ENCODE measurements at regions not wholly inside any gene's neighbourhood (a gene's known extent, or its start where the extent isn't known, plus 50 kb on each side); places are given as distances from the start of the nearest gene placed in this dataset.

DNA sequence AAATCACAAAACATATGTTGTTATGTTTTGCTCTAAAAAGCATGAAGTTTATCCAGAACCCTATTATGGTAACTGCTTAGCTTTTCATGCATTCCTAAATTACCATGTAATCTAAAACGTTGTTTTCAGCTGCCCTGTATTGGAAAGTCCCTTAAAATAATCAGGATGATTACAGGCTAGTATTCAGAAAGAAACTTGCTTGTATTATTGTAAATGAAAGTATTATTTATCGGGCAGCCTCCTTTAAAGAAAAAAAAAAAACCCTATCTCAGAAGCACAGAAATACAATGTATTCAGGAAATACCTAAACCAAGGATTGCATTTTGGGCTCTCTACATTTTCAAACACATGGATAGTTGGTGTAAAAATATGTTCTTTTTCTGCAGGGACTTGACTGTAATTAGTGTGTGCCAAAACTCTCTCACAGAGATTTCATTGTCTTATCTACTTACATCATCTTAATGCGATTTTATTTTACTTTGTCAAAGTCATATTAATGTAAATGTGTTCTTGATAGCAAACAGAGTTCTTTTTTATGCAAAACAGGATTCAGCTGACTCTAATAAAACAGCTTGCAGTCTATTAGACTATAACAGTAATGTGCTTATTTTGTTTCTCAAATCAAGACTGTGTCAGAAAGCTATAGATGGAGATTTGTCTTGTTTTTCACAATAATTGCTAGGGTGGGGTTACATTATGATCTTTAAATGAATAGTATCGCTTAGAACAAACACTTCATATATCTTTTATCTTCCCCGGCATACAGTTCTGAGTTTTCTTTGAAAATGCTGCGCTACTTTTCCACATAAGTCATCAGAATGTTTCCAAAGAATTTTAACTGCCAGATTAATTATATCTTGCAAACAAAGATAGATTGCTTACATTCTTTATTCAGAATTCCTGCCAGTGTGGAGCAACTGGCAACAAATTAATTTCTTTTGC, 65.3 kb upstream of the ARID5B start:
- no peaks in the 10 kb centered on the region for H3K36me3 ChIP-seq
- peaks cover 22 to 25% of the 10 kb centered on the region in 2 donors for H3K4me1 ChIP-seq
- no peaks in the 10 kb centered on the region for H3K9me3 ChIP-seq
- H3K27ac ChIP-seq = peak overlapping the region; percentile 54 to 79
- no peak overlapping the region for H3K4me3 ChIP-seq
- TF ChIP-seq, protein P1, sequence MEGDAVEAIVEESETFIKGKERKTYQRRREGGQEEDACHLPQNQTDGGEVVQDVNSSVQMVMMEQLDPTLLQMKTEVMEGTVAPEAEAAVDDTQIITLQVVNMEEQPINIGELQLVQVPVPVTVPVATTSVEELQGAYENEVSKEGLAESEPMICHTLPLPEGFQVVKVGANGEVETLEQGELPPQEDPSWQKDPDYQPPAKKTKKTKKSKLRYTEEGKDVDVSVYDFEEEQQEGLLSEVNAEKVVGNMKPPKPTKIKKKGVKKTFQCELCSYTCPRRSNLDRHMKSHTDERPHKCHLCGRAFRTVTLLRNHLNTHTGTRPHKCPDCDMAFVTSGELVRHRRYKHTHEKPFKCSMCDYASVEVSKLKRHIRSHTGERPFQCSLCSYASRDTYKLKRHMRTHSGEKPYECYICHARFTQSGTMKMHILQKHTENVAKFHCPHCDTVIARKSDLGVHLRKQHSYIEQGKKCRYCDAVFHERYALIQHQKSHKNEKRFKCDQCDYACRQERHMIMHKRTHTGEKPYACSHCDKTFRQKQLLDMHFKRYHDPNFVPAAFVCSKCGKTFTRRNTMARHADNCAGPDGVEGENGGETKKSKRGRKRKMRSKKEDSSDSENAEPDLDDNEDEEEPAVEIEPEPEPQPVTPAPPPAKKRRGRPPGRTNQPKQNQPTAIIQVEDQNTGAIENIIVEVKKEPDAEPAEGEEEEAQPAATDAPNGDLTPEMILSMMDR (IDR thresholded peaks at IDR 0.05) = no peak
- ATAC-seq = no peak
- intact Hi-C loops (cut with DNase I) = no loop called here
- no peak for DNase-seq
- H3K27me3 ChIP-seq = no peaks in the 10 kb centered on the region

DNA sequence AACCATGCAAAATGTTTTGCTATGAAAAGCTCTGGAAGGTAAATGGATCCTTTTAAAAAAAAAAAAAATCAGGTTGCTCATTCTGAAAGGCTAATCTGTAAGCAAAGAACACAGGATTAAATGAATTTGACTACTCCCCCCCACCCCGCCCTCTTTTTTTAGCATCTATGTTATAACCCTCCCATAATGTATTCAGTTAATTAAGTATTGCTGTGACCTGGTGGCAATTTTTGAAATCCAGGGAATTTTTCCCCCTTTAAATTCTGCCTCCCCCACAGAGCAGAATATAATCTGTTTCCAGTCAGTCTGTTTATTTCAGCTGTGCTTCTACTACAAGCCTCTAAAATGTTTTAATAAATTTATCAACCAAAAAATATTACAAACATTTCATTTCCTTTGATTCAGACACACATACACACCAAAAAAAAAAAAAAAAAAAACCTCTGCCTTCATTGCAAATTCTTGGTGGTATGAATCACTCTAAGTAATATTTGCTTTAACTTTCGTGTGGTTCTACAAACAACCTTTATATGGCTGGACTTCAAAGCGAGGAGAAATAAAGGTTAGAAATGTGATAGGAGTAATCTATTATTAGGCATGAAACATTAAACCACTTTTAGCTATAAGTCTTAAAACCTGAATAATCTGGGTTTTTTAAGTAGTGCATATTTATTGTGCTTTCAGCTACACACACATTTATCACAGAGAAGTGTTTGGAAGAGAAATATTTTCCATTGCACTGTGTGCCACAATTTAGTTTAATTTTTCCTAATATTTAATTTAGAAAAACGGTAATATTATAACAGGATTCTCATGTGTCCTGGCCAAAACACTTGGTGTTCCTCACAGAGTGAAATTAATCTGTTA, 64.4 kb upstream of the ARID5B start:
- ATAC-seq (peak; percentile 69), DNase-seq (peak in 1 of 4 donors; percentile 18)
- H3K27ac ChIP-seq = peak overlapping the region; percentile 54 to 79
- intact Hi-C loops (cut with DNase I) = no loop called here
- no peaks in the 10 kb centered on the region for H3K9me3 ChIP-seq
- peaks cover 22 to 25% of the 10 kb centered on the region in 2 donors for H3K4me1 ChIP-seq
- H3K4me3 ChIP-seq = no peak overlapping the region
- H3K36me3 ChIP-seq = no peaks in the 10 kb centered on the region
- H3K27me3 ChIP-seq = no peaks in the 10 kb centered on the region
- TF ChIP-seq, protein P1 (IDR thresholded peaks at IDR 0.05) = no peak

DNA sequence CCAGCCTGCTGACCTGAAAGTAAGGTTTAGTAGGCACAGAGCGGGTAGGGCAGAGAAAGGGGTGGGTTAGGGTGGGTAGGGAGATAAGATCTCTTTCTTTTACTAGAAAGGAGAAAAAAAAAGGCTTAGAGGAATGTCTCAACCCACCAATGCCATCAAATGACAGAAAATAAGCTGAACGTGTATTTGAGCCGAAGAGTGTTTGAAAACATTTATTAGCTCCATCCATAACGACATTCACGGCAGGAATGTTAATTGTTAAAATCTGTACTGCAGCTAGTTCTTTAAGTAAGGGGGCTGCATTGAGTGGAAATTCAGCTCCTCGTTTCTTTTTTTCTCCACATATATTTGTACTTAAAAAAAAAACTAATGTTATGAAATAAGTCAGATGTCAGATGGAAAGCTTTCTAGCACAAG, 63.7 kb upstream of the ARID5B start:
- Histone ChIP-seq H3K27ac (peak overlapping the region; percentile 54 to 79), H3K4me3 (no peak overlapping the region), H3K36me3 (no peaks in the 10 kb centered on the region), H3K4me1 (peaks cover 21 to 22% of the 10 kb centered on the region in 2 donors), H3K9me3 (no peaks in the 10 kb centered on the region), H3K27me3 (no peaks in the 10 kb centered on the region)
- ATAC-seq (no peak), DNase-seq (peak in 1 of 4 donors; percentile 24)
- TF ChIP-seq, protein P1 (IDR thresholded peaks at IDR 0.05) = no peak
- intact Hi-C loops (cut with DNase I) = no loop called here

DNA sequence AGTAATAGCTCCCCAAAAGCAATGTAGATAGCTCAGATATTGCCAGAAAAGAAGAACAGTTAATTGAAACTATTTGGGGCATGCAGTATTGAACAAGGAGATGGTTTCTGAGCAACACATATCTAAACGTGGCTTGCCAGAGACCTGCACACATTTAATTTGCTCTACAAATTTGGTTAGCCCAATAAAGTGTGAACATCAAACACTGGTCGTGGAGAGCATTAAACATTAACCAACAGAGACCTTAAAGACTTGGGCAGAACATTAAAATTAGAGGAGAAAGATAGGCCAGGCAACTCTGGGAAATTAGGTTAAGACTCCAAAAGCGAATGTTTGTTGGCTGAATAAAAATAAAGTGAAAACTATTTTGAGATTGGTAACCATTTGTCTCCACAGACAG, 61.6 kb upstream of the ARID5B start:
- DNase-seq (no peak), ATAC-seq (peak; percentile 40)
- TF ChIP-seq, protein P1 (IDR thresholded peaks at IDR 0.05) = no peak
- H3K27ac ChIP-seq = peak overlapping the region; percentile 23 to 79
- no peaks in the 10 kb centered on the region for H3K27me3 ChIP-seq
- intact Hi-C loops (cut with DNase I) = no loop called here
- H3K9me3 ChIP-seq = no peaks in the 10 kb centered on the region
- no peak overlapping the region for H3K4me3 ChIP-seq
- peaks cover 15 to 22% of the 10 kb centered on the region in 2 donors for H3K4me1 ChIP-seq
- no peaks in the 10 kb centered on the region for H3K36me3 ChIP-seq

DNA sequence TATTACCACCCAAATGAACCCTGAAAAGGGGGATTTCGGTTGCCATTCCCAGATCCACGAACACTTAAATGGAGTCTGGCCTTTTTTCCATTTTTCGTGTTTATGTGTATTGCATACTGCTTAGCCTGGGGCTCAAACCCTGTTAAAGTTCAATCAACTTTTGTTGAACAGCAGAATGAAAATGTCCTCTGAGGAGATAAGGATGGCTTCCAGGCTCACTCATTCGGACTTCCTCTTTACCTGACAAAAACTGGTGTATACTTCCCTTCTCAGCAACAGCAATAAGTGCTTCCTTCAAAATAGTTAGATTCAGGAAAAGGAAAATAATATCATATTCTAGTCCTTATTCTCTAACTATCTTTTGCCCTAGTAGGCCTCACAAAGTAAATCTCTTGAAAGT, 61.1 kb upstream of the ARID5B start:
- TF ChIP-seq, protein P1 (IDR thresholded peaks at IDR 0.05) = no peak
- DNase-seq = no peak
- Histone ChIP-seq H3K27me3 (no peaks in the 10 kb centered on the region), H3K4me3 (no peak overlapping the region), H3K9me3 (no peaks in the 10 kb centered on the region), H3K36me3 (no peaks in the 10 kb centered on the region), H3K4me1 (peaks cover 10 to 19% of the 10 kb centered on the region in 2 donors), H3K27ac (peak overlapping the region; percentile 23 to 79)
- no peak for ATAC-seq
- intact Hi-C loops (cut with DNase I) = no loop called here

Measured in left lung (tissue), 4 donors.